Tibial nerve (tissue), 4 donors: ENCODE measurements at regions not wholly inside any gene's neighbourhood (a gene's known extent, or its start where the extent isn't known, plus 50 kb on each side); places are given as distances from the start of the nearest gene placed in this dataset.
"Not testable (repeated sequence)": the region's sequence is repeated elsewhere in the genome, so short reads cannot be mapped to it uniquely, and the experiment has no call there.

Source experiments
- DNase-seq, 2 donors: peaks; one replicate each; pipeline ENCODE4 v3.0.0-alpha.2; 2019; ENCODE audit warnings: low spot score in 2 of 2
- H3K27ac ChIP-seq, 4 donors: fragments of 200-600 bp; sonication (generic) in 3 of 4; one replicate each; pipeline ENCODE4 v1.5.1; 2017 to 2019; ENCODE audit warnings: mild to moderate bottlenecking in 1 of 4
- H3K27me3 ChIP-seq, 2 donors: fragments of 200-600 bp; sonication (generic) in 1 of 2; one replicate each; pipeline versions ENCODE4 v1.5.1 to v1.6.0; 2017 to 2019
- H3K36me3 ChIP-seq, 3 donors: fragments of 200-600 bp; sonication (generic); one replicate each; pipeline ENCODE4 v1.5.1; 2018 to 2019
- H3K4me1 ChIP-seq, 4 donors: fragments of 200-600 bp; sonication (generic) in 3 of 4; one replicate each; pipeline ENCODE4 v1.5.1; 2017 to 2019
- H3K4me3 ChIP-seq, 4 donors: fragments of 200-600 bp; sonication (generic) in 3 of 4; one replicate each; pipeline ENCODE4 v1.5.1; 2017 to 2019; ENCODE audit warnings: mild to moderate bottlenecking in 1 of 4, moderate library complexity in 1 of 4
- H3K9me3 ChIP-seq, 4 donors: fragments of 200-600 bp; sonication (generic) in 3 of 4; one replicate each; pipeline ENCODE4 v1.5.1; 2017 to 2019
- CTCF ChIP-seq, 5 experiments: fragments of 200-600 bp in 3 of 5; fragments of 450-650 bp in 2 of 5; sonication (generic) in 3 of 5; IDR thresholded peaks; one replicate each; pipeline ENCODE4 v1.5.1; 2016 to 2019; ENCODE audit warnings: antibody characterized with exemption in 5 of 5, mild to moderate bottlenecking in 3 of 5, moderate library complexity in 2 of 5
- EP300 ChIP-seq, 2 donors: sonication (generic); formaldehyde crosslinking; IDR thresholded peaks; one replicate each; pipeline ENCODE4 v1.6.1; 2017; ENCODE audit warnings: antibody characterized with exemption in 2 of 2, mild to moderate bottlenecking in 1 of 2
- POLR2A ChIP-seq, 2 donors: fragments of 450-650 bp; IDR thresholded peaks; one replicate each; pipeline ENCODE4 v1.6.1; 2017; ENCODE audit warnings: antibody characterized with exemption in 2 of 2, mild to moderate bottlenecking in 2 of 2, moderate library complexity in 2 of 2
- WGBS, 2 donors: methylation state at CpG; one replicate each; pipeline ENCODE4 v1.1.5; 2018; 5-methylcytosine and 5-hydroxymethylcytosine counted together

GRCh38 chr3:88863196-88863595, 244.2 kb upstream of the EPHA3 start:
- TF ChIP-seq POLR2A (IDR thresholded peaks at IDR 0.05) (no peak), EP300 (IDR thresholded peaks at IDR 0.05) (no peak), CTCF (IDR thresholded peaks at IDR 0.05) (no peak)
- no peak overlapping the region for H3K4me3 ChIP-seq
- no peak overlapping the region for H3K27ac ChIP-seq
- no peaks in the 10 kb centered on the region for H3K36me3 ChIP-seq
- H3K4me1 ChIP-seq: no peaks in the 10 kb centered on the region
- no peaks in the 10 kb centered on the region for H3K27me3 ChIP-seq
- H3K9me3 ChIP-seq: no peaks in the 10 kb centered on the region
- DNase-seq: no peak
- 75 to 78% methylated on average over 3 of the region's 3 CpGs for WGBS, 2 donors

GRCh38 chr3:88876724-88877123, 230.7 kb upstream of the EPHA3 start:
- TF ChIP-seq CTCF (IDR thresholded peaks at IDR 0.05) (no peak), EP300 (IDR thresholded peaks at IDR 0.05) (no peak), POLR2A (IDR thresholded peaks at IDR 0.05) (no peak)
- H3K9me3 ChIP-seq: no peaks in the 10 kb centered on the region
- WGBS, 2 donors: 79 to 83% methylated on average over 4 of the region's 4 CpGs
- no peak for DNase-seq
- H3K27ac ChIP-seq: no peak overlapping the region
- H3K4me1 ChIP-seq: no peaks in the 10 kb centered on the region
- no peak overlapping the region for H3K4me3 ChIP-seq
- no peaks in the 10 kb centered on the region for H3K27me3 ChIP-seq
- H3K36me3 ChIP-seq: no peaks in the 10 kb centered on the region

- 88% methylated on average over 3 of the region's 3 CpGs for WGBS, 2 donors
- Histone ChIP-seq H3K27ac (no peak overlapping the region), H3K9me3 (no peaks in the 10 kb centered on the region), H3K36me3 (no peaks in the 10 kb centered on the region), H3K4me3 (no peak overlapping the region), H3K4me1 (no peaks in the 10 kb centered on the region), H3K27me3 (no peaks in the 10 kb centered on the region)
- DNase-seq: no peak
- TF ChIP-seq POLR2A (IDR thresholded peaks at IDR 0.05) (no peak), EP300 (IDR thresholded peaks at IDR 0.05) (no peak), CTCF (IDR thresholded peaks at IDR 0.05) (no peak)
These were observed 227.5 kb upstream of the EPHA3 start for GRCh38 chr3:88879905-88880304.

GRCh38 chr3:88882121-88882520, 225.3 kb upstream of the EPHA3 start:
- no peak overlapping the region for H3K4me3 ChIP-seq
- TF ChIP-seq EP300 (IDR thresholded peaks at IDR 0.05) (no peak), CTCF (IDR thresholded peaks at IDR 0.05) (no peak), POLR2A (IDR thresholded peaks at IDR 0.05) (no peak)
- no peaks in the 10 kb centered on the region for H3K27me3 ChIP-seq
- no peak overlapping the region for H3K27ac ChIP-seq
- no peaks in the 10 kb centered on the region for H3K4me1 ChIP-seq
- 91% methylated on average over 2 of the region's 2 CpGs for WGBS, 2 donors
- H3K9me3 ChIP-seq: no peaks in the 10 kb centered on the region
- no peak for DNase-seq
- H3K36me3 ChIP-seq: no peaks in the 10 kb centered on the region

- 81 to 90% methylated on average over 12 of the region's 12 CpGs for WGBS, 2 donors
- not testable (repeated sequence) for H3K36me3 ChIP-seq, H3K4me1 ChIP-seq, H3K27me3 ChIP-seq, H3K27ac ChIP-seq, H3K9me3 ChIP-seq, DNase-seq, H3K4me3 ChIP-seq
These were observed 220.8 kb upstream of the EPHA3 start for GRCh38 chr3:88886624-88887023.

GRCh38 chr3:88896026-88896425, 211.4 kb upstream of the EPHA3 start:
- Histone ChIP-seq H3K9me3 (no peaks in the 10 kb centered on the region), H3K36me3 (no peaks in the 10 kb centered on the region), H3K27me3 (no peaks in the 10 kb centered on the region), H3K27ac (no peak overlapping the region), H3K4me1 (no peaks in the 10 kb centered on the region), H3K4me3 (no peak overlapping the region)
- WGBS, 2 donors: 74 to 82% methylated on average over 1 of the region's 1 CpG
- TF ChIP-seq POLR2A (IDR thresholded peaks at IDR 0.05): no peak
- TF ChIP-seq CTCF (IDR thresholded peaks at IDR 0.05): no peak
- no peak for TF ChIP-seq EP300 (IDR thresholded peaks at IDR 0.05)
- no peak for DNase-seq
